Stimulated activated CD8-positive, alpha-beta memory T cell treated with anti-CD3 and anti-CD28 coated beads, Interleukin-7, amount 100 ng/mL, for 1 hour (primary cell): ENCODE measurements at regions not wholly inside any gene's neighbourhood (a gene's known extent, or its start where the extent isn't known, plus 50 kb on each side); places are given as distances from the start of the nearest gene placed in this dataset.
"Not testable (repeated sequence)": the region's sequence is repeated elsewhere in the genome, so short reads cannot be mapped to it uniquely, and the experiment has no call there.

Source experiments
- DNase-seq, 2 donors: peaks; one replicate each; pipeline ENCODE4 v3.0.0-alpha.2; 2020; ENCODE audit warnings: low read depth in 2 of 2

DNA sequence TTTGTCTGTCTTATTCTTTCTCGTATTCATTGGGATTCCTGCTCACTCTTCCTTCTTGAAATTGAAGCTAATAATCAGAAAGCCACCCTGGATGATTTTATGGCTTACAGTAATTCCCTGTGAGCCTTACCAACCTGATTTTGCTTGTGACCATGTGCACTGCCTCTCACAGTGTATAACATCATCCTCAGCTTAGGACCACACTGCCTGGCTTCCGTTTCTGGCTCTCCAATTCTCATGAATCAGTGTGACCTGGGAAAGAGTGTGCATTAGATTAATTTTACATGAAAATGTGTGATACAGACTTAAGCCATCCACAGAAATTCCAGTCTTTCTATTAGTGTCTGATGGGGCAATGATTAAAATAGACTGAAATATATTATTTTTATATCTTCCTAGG, 126.8 kb upstream of the DMRT1 start:
- no peak for DNase-seq

DNA sequence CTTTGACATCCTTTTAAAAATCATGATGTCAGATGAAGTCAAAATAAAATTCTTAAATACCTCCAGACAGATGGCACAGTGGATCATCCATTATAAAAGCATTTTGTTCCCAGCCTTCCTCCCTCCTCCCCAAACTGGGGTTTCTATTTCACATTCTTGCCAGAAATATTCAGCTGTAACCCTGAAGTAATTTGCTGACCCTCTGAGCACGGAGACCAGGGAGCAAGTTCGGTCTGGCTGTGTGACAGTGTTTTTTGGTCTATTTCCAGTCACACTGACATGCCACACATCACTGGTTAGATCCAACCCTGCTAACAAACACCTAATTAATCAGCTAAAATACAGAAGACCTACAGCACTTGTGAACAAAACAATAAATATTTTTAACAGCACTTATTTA, 126.2 kb upstream of the DMRT1 start:
- no peak for DNase-seq

DNA sequence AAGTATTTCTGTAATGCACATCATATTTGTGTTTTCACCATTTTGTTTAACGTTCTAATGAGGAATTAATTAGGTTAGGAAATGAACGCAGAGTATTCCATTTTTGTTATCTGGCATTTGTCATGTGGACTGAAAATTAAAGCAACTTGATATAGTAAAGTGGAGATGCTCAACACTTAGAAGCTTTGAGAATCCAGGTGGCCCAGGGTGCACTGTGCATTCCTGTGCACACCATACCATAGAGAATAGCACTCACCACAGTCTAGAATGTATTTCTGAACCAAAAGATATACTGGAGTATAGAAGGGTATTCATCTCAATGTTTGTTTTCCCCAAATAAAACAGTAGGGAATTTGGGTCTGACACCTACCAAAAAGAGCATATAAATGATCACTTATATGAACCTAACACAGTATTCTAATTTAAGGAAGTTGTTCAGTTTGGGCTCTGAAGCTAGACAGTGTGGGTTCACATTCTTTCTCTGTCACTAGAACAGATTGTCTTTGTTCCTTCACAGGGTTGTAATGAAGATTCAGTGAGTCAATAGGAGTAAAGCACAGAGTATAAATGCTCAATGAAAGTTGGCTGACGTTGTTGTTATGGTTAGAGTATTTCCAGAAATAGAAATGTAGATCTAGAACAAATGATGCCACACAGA, 125.6 kb upstream of the DMRT1 start:
- DNase-seq: no peak

DNA sequence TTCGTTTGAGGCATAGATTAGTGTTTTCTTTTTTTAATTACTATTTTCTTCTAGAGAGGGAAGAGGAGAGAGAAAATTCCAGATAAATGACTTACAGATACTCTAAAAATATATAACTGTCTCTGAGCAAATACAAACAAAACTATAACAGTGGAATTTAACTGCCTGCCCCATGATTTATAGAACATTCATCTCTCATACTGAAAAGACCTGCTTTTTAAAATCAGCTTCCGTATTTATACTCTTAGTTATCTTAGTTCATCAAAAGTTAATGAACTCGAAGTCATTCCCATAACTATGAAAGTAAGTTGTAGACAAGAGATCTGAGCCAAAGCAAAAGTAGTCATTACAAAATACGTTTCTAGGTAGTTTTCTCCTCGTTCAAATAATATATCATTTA, 123.8 kb upstream of the DMRT1 start:
- DNase-seq: no peak

DNA sequence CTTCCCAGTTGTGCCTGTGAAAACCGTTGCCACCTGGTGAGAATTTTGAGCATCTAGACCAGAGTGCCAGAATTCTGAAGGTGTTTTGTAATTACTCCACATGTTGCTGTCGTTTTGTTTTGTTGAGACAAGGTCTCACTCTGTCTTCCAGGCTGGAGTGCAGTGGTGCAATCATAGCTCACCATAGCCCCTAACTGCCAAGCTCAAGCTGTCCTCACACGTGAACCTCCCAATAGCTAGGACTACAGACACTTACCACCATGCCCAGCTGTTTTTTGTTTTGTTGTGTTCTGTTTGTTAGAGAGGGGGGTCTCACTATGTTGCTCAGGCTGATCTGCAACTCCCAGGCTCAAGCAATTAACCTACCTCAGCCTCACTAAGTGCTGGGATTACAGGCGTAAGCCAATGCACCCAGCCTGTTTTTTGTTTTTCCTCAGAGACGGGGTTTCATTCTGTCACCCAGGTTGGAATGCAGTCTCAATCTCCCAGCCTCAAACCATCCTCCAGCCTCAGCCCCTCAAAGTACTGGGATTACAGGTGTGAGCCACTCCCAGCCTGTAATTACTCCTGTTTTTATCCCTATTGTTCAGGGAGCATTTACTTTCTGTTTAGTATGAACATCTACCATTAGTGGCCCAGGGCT, 121.1 kb upstream of the DMRT1 start:
- DNase-seq: no peak

DNA sequence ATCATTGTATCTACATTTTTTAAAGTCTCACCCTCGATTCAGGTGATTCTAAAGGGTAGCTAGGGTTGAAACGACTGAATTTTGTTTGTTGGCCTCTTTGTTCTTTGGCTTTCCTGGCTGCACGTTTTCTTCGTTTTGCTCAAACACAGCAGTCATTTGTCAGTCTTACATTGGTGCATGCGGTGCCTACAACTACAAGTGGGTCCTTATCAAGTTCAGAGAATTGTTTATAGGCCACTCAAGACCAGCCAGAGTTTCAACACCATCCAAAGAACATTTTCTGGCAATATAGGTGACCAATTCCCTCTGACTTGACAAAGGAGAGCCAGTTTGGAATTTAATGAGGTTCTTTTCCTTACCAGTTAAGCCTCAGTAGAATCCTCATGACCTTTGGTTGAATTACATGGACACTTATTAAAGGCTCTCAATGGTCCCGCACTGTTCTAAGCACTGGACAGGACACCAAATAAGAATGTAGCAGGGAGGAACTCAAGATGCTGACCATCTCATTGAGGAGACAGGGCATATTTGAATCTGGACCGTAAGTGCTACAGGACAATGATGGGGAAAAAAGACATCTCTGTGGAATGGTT, 119.0 kb upstream of the DMRT1 start:
- DNase-seq: no peak

DNA sequence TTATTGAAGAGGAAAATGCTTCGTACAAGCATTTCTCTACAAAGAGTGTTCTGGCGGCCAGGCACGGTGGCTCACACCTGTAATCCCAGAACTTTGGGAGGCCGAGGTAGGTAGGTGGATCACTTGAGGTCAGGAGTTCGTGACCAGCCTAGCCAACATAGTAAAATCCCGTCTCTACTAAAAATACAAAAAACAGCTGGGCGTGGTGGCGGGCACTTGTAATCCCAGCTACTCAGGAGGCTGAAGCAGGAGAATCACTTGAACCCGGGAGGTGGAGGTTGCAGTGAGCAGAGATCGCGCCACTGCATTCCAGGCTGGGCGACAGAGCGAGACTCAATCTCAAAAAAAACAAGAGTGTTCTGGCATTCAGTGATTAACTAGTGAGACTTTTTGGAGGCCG, 117.0 kb upstream of the DMRT1 start:
- not testable (repeated sequence) for DNase-seq

DNA sequence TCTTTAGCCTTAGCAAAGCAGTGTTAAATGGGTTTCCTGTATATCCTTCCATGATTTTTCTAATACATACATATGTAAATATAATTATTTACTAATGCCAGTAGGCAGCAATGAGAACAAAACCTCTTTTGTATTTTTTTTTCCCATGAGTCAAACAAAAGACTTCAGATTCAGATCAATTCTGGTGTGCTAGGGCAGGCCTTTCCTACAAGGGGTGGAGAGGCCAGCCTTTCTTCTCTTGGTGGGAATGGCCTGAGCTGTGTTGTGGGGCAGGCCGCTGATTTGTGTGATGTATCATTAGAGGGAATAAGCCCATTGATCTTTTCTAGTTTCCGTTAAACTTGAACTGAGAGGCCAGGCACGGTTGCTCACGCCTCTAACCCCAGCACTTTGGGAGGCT, 115.5 kb upstream of the DMRT1 start:
- DNase-seq: no peak

DNA sequence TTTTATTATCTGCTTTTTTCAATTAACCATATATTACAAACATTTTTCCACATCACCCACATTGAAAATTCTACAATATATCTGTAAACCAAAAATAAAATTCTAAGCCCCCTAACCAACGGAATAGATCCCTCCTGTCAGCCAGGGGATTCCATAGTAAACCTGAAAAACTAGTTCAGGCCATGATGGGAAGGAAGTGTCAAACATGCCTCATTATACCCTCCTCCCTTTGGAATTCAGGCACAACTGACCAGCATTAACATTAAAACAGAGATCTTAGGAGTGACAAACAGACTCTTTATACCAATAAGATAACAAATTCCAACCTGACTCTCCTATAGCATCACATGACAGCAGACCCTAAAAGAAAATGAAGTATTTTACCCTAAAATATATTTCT, 113.7 kb upstream of the DMRT1 start:
- no peak for DNase-seq

DNA sequence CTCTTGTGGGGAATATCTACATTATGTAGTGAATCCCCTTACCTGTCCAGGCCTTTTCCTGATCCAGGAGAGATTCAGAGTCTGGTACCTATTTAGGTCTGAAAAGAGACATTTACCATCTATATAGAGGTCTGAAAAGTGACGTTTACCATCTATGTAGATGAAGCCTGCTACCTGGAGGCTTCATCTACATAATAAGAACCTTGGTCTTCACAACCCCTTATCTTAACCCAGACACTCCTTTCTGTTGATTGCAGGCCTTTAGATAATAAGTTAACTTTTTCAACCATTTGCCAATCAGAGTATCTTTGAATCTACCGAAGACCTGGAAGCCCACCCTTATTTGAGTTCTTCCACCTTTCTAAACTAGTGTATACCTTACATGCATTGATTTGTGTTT, 113.0 kb upstream of the DMRT1 start:
- no peak for DNase-seq

DNA sequence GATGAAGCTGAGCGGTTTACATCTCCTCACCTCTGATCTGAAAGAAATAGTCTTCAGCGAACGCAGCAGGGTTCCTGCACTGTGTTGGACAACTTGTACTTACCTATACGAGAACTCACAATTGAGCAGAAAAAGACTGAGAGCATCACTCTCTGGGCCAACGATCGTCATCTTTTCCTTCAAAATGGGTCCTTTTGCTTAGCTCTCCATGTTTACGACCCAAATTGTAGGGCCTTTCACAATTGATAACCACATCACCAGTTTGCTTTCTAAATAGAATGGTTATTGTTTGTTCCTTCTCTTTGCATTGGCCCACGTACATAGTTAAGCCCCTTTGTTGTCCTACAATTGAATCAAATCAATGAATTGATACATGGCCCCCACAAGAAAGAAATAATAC, 110.0 kb upstream of the DMRT1 start:
- no peak for DNase-seq

DNA sequence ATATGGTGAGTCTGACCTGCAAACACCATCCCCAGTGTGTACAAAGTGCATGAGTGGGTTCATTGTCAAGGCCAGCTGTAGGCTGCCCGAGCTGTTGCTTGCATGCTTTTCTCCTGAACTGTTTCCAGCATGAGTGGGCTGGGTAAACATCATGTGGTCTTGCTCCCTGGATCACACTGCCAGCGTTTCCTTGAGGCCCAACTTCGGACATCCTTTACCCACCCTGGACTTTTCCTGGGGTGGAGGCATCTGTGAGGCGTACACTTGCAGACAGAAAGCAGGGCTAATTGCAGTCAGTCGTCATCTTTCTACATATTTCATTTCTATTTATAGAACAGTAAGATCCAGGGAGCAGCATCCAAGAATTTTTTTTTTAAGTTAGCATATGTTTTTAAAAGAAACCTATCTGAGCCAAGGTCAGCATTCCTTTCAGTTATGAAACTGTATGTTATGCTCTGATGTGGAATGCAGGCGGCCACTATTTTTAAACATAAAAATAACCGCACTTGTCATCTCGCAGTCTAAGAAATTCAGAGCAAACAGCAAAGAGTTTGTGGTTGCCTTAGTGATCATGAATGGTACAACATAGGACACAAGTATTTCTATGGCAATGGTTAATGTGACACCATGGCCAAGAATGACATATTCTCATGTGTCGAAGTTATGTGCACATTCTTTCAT, 106.5 kb upstream of the DMRT1 start:
- no peak for DNase-seq

DNA sequence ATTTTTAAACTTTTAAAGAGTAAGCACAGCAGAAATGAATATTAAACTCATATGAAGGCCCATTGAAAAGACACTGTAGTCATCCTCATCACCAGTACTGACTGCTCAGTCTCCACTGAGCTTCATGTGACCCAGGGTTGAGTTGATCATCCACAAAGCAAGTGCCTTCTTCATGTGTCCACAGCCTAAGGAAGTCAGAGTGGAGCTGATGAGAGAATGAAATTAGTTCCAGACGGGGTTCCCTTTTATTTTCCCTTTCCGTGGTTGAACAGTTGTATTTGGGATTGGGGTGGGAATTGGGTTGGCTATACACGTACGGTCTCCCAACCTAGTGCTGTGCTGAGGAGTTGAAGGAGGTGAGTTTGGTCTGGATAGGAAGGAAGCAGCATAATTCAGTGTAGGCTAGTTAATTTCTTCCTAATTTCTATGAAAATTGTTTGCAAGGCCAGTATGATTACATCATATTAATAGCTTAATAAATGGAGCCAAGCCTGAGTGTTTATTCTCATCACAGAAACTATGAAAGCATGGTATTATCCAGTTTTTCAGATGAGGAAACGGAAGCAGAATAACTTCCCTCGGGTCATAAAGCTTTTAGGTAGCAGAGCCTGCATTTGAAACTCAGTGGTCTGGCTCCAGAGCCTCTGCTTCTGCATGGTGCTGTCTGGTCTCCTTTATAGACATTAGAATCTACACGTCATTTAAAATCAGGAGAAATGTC, 103.9 kb upstream of the DMRT1 start:
- DNase-seq: no peak

DNA sequence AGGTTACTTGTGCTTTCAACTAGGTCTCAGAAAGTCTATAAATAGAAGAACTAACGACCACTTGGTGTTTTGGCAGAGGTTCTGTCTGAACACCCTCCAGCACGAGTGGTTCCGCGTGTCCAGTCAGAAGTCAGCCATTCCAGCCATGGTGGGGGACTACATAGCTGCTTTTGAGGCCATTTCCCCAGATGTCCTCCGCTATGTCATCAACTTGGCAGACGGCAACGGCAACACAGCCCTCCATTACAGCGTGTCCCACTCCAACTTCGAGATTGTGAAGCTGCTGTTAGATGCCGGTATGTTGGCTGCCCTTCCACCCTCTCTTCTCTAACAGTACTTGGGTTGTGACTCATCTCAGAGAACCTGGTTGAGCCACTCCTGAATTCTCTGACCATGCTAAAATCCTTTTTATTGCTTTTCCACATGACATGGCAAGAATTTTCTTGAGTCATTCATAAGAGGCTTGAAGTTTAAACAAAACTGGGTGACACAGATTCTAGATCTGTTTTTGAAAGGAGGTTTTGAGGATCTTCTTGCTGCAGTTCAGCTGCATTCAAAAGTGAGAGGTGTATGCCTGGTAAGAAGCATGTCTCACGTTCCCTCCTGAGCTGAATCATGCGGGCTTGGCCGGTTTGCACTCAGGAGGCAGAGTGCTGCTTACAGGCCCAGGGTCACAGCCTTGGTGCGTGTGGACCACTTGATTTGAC, 103.1 kb upstream of the DMRT1 start:
- no peak for DNase-seq

DNA sequence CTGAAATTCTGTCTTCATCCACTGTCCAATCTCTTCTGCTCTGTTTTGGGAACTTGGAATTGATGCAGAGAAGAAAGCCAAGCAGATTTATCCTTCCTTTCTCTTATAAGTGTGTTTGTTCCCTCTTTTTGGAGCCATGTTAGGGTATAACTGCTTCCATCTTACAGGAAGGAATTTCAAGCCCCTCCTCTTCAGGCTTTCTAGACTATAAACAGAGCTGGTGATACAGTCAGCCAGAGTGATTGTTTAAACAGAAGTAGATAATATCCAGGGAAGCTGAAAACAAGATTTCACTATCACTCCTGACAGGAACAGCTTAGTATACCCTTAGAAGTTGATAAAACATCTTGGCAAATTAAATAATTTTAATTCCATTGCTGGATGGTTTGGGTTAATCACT, 102.1 kb upstream of the DMRT1 start:
- DNase-seq: no peak

DNA sequence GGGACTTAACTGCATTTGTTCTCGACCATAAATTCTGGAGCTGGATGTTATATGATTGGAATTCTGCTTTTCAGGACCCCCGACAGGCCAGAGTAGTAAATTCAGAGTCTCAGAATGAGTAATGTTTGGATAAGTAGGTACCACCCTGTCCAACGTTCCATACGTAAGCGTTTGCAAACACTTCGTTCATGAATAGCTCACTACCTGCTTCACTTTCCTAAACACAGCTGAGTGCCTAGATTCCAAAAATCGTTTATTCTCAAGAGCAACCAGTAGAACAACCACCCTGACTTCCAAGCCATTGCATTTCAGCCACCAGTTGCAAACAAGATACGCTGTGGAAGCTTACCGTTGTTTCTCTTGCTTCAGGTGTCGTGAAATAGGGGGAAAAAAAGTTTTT, 101.3 kb upstream of the DMRT1 start:
- no peak for DNase-seq

DNA sequence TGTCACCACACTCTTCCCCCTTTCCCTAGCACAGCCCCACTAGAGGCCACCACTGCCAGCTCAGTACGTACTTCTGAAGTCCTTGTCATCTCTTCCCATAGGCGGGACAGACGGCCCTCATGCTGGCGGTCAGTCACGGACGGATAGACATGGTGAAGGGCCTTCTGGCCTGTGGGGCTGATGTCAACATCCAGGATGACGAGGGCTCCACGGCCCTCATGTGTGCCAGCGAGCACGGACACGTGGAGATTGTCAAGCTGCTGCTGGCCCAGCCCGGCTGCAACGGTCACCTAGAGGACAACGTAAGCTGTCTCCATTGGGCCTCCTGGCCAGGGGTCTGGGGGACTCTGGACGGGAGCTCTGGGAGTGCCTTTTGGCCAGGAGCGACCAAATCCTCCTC, 99.4 kb upstream of the DMRT1 start:
- no peak for DNase-seq

DNA sequence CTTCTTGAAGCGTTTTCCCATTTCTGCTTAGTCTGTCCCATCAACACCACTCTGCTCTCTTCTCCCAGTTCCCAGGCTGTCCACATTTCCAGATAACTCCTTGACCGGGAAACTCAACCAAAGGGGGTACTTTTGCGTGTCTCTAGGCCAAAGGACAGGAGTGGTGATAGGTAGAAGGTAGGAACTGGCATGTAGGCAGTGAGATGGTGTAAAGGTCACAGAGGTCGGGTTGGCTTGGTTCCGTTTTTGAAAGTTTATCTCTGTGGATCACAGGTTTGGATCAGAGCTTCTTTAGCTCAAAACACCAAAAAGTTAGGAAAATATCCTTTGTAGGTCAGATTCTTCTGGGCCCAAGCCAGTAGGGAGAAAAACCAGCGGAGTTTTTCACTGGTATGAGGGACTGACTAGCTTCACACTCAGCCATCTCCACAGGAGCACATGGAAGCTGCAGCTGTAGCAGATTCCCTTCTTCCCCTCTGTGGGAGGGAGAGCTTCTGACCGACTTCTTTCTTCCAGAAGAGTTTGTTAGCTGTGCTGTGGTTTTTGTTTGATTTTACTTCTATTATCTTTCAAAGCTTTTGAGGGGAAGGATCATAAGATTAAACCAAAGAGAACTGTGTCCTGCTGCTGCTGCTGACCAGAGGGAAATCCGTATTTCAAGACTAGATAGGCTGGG, 98.4 kb upstream of the DMRT1 start:
- DNase-seq: no peak

DNA sequence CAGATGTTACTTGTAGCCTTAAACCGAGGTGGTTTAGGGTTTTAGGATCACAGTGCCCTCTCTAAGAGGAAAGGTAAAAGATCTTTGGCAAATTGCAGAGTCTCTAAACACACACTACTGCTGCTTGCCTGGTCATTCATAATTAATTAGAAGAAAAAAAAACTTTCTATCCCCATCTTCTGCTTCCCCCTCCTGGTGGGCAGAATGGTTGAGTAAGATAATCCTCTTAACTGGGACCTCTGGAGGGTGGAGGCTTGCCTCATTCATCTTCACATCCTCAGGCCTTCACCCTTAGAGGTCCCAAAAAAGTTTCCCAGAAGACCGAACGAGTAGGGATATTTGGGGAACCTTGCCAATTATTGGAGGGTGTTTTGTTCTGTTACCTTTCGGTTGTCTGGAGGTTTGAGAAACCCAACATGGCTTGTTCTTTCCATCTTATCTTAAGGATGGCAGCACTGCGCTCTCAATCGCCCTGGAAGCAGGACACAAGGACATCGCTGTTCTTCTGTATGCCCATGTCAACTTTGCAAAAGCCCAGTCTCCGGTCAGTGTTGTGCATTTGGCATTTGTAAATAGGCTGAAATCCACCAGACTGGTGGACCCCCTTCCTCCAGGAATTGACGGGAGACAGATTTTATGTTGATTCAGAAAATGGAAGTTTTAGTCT, 97.3 kb upstream of the DMRT1 start:
- DNase-seq: no peak

DNA sequence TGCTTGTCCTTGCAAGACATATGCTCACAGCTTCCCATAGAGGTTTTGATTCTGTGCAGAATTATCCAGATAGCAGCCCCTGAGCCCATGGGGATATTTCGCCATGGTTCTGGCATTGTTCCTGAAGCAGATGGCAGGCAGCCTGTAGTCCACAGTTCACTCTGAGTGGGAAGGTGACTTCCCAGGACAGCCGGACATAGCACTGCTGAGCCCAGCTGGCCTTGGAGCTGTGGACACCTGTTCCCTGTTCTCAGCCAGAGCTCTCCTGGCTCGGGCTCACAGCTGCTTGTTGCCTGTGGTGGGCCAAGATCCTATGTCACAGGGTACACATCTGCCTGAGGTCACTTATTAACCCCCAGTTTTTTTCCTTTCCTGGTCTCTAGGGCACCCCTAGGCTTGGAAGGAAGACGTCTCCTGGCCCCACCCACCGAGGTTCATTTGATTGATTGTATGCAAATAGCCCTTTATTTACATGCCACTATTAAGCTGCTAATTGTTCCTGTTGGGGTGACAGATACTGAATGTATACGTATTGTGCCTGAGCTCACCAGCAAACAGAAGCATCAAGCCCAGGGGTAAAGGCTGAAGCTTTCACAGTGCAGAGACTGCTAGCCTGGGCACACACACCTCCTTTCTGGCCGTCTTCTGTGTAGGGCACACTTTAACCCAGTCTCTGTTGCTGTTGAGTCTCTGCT, 96.6 kb upstream of the DMRT1 start:
- no peak for DNase-seq
